Activated CD8-positive, alpha-beta memory T cell treated with anti-CD3 and anti-CD28 coated beads, Interleukin-2, amount 50 U/mL, for 1 hour (primary cell): ENCODE measurements at regions not wholly inside any gene's neighbourhood (a gene's known extent, or its start where the extent isn't known, plus 50 kb on each side); places are given as distances from the start of the nearest gene placed in this dataset.

Experiments used
- DNase-seq: peaks from one replicate; pipeline ENCODE4 v3.0.0-alpha.2; 2020; ENCODE audit errors: extremely low read depth

DNA sequence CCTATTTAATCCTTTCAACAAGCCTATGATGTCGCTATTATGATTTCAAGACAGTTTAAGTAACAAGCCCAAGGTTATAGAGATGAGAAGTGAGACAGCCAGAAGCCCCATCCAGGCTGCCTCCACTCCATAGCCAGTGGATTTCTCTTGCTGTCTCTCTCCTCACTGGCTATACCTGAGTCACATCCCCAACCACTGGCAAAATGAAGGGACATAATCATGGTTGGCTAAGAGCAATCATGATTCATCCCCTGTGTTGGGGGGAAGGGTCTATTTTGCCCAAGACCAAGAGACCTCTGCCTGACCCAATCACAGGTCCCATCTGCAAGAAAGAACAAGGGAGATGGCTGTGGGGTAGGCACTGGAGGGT is 334.9 kb upstream of the GATB start:
- no peak for DNase-seq

DNA sequence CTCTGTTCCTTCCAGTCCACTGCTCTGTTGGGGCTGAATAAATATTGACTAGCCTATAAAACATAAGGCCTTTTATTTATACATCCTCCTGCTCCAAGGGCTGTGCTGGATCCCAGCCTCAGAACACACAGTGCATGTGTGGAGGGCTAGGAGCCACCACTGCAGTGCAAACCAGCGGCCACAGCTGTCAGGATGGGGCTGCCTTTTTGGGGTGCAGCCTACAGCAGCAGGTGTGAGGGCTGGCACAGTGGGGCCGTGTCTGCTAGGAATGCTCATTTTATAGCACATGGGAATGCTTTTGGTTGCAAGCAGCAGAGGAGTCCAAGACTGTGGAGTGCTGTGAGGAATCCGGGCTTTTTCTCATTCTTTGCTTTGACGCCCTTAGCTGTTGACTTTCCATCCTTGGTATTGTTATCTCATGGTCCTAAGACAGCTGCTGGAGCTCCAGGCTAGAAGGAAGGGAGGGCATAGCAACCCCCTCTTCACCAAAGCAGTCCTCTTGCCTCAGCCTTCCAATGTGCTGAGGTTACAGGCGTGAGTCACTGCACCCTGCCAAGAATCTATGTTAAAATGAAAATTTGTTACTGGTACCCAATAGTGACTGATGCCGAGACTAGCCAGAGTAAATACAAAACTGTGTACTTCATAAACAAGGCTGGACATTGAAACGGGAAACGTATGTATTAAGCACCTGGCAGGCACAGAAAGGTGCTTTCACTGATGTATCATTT is 334.3 kb upstream of the GATB start:
- DNase-seq = no peak

DNA sequence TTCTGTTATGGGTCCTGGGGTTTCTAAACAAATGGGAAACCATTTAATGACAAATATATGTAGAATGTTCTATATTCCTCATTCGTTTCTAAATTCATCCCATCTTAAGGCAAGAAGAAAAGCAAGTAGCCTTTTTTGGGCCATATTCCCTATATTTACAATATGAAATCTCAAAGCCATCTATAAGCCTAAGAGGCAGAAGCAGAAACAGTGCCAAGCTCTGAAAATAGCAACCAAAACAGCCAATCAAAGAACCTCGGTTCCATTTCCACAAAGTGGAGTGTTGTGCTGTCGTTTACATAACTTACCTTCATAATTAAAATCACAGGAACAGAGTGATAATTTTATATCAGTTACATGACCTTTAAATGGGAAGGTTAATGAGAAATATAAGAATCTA is 330.6 kb upstream of the GATB start:
- no peak for DNase-seq

DNA sequence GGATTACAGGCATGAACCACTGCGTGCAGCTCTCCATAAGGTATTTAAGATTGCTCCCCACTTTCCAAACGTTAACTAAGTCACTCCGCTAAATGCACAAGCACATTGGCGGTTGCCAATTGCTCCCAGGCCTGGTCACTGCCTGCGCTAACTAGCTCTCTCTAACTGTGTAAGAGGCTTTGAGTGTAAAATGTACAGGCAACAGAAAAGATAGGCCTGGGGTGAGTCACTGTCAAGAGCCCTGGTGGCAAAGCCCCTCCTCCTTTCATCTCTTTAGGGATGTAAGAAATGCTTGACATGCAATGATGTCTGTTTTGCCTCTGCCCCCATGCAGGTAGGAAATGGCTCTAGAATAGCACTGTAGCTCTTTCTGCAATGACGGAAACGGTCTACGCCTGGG is 329.7 kb upstream of the GATB start:
- no peak for DNase-seq

DNA sequence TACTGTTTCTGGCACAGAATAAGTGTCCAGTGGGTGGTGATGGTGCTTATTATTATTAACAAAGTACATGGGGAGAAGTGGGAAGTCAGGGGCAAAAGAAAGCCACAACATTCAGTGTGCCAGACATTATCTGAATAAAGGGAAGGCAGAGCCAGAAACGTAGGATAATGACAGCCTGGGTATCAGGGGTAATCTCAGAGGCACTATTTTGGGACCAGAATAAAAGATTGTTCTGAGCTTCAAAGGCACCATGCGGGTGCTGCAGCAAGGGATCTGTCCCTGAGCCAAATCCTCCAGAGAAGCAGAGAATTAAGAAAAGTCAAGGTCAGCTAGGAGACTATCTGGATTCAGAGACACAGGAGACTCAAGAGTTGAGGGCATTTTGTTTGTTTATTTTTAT is 328.8 kb upstream of the GATB start:
- no peak for DNase-seq

DNA sequence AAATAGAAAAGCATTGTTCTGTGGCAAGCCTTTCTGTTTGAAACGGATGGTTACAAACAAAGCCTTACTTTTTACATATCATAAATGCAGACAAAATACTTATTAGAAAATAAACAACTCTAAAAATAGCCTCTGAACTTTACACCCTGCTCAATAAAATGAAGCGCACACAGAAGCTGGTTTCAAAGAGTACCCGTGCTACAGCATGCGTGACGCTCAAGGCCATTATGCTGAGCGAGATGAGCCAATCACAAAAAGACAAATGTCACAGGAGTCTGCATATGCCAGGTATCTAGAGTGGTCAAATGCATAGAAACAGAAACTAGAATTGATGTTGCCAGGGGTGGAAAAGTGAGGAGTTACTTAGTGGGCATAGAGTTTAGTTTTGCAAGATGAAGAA is 326.5 kb upstream of the GATB start:
- DNase-seq = no peak

DNA sequence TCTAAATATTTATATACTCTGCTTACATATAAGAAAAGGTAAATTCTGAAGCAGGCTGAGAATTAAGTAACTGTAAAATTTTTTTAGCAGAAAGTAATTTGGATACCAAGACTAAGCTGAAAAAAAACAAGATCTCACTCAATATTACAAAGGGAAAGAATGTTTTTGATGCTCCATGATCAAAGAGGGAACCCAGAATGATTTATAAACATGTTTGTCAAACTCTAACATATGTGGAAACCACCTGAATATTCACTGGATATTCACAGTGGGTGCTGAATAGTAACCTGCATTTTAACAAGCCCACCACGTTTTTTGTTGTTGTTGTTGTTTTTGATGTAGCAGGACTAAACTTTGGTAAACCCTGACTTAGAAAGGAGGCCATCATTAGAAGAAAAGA is 324.9 kb upstream of the GATB start:
- DNase-seq = no peak

DNA sequence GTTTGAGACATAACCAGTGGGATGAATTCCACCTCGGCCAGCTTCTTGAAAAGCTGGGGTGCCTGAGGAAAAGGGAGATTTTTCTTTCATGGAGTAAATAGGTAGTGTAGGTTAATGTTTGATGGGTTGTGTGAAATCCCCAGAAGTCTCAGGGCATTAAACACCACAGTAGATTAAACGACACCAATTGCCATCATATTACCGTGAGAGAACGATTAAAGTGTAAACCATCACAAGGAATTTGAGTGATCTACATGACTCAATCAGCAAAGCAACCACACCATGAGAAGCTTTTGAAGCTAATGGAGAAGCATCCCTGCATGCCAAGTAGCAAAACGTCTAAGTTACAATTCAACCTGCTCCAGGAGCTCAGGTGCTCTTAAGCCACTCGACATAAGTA is 322.5 kb upstream of the GATB start:
- no peak for DNase-seq

DNA sequence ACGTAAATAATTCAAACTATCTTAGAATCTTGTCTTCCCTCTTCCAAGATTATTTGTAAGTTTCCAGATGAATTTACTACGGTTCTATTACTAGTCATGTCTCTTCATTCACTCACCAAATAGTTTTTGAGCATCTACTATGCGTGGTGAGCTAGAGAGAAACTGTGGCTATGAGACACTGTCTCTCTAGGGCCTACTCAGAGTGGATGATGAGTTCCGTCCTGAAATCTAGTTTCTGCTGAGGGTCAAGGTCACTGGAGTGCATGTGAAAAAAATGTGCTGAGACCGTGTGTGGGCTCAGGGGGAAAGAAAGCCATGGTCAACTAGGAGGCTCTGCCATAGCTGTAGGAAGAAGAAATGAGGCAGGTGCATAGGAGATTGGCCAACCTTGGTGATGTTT is 320.2 kb upstream of the GATB start:
- no peak for DNase-seq

DNA sequence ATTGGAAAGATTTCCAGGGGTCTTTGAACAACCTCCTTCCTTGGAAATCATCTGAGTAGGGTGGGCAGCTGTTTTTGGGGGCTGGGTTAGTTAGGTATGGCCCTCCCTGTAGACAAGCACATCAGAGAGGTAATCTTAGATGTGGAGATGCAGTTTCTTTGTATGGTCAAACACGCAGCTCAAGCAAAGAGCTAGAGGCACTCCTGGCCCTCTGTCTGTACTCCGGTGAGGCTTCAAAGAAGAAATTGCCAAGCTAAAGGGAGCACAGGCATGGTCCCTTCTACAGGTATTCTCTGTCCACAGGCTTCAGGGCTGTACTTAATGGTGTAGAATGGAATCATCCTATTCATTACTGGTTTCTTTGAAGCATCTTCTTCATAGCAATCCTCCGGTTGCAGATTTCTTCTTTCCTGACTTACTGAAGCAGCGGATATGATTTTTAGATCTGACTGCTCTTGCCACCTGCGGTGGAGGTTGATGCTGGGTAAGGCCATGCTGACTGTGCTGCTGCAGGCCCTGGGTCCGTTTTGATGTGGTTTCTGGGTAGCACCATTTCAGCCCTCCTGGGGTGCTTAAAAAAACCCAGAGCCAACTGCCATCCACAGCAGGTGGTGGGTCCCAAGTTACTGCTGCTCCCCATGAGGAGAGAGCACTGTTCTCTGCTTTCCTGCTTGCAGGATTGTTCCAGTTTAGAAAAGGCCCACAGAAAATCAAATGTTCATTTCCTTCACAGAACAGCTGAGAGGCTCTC is 318.9 kb upstream of the GATB start:
- DNase-seq = no peak

DNA sequence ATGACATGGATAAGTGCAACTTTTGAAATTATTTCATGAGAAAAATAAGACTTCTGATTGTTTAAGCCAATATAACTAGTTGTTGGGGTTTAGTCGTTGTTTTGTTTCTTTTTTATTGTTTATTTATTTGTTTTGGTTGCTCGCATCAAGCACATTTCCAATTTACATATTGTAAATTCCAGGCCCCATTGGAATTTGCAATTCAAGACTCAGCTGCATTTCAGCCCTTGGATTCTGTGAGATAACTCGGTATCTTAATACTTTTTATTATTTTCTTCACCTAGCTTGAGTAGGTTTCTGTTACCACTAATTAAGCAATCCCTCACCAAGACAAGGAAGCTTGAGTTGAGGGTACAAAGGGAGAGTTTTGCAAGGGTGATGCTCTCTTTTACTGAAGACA is 318.3 kb upstream of the GATB start:
- no peak for DNase-seq

DNA sequence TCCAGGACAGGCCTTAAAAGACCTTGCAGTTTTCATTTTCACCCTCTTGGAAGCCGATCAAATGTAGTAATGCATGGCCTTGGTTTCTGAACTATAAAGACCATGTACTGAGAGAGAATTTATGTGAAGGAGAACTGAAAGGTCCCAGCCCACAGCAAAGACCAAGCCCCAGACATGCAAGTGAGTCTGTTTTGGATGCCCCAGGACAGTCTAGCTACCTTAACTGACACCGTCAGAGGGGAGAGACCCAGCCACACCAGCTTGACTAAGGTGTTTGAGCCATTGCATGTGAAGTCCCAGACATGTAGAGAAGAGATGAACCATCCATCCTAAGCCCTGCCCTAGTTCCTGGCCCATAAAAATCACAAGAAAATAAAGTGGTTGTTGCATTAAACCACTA is 316.8 kb upstream of the GATB start:
- no peak for DNase-seq

DNA sequence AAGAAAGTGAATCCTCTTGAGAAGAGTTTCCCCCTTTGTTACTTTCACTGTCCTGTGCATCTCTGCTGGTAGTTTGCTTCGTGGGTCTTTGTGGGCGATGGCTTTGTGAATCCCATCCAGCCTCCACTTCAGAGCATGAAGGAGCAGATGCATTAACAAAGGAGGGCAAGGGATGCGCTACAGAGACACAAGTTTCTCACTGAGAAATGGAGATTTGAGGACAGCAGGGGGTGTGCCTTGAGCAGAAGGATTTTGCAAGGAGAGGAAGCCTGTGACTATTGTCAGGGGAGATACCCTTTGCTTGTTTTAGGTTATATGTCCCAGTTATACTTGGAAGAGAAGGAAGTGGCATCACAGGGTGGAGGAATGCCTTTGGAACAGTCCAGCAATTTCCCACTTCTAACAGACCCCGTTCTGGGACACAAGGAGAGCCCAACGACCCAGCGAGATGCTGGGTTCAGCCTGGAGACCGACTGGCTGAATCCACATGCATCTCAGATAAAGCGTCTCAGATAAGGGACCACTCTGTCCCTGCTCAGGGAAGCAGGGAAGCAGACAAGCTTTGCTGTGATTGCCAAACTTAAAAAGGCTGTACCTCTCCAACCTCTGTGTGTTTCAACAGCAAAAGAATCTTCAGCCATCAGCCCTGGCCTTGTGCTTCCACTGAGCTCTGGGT is 314.6 kb upstream of the GATB start:
- no peak for DNase-seq

DNA sequence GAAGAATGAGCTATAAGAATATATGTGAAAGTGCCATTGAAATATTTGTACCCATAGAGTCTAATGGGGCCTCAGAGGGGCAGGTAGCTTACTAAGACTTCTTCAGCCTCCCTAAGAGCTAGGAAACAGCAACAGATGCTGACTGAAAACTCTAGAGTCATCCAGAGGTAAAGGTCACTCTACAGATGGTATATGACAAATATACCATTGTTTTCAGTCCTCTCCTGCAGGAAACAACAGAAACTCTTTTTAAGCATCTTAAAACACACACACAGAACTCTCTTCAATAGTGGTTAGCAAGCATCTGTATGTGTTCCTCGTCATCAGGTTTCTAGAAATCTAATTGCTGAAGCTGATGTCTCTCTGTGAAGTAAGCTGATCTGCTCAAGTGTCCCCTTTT is 313.8 kb upstream of the GATB start:
- DNase-seq = no peak

DNA sequence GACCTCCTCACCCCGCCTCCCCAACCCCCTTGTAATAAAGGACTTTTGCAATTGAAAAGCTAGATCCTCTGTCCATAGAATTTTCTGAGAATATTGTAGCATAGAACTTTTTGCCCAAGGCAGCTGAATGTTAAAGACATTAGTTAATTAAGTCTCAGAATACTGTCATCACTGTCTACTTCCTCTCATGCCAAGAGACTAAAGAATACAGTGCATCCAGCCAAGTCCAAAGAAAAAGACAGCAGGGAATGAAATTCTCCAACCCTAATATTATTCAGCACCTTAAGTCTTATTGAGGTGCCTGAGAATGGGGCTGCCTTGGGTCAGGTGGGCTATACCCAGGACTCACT is 313.3 kb upstream of the GATB start:
- no peak for DNase-seq

DNA sequence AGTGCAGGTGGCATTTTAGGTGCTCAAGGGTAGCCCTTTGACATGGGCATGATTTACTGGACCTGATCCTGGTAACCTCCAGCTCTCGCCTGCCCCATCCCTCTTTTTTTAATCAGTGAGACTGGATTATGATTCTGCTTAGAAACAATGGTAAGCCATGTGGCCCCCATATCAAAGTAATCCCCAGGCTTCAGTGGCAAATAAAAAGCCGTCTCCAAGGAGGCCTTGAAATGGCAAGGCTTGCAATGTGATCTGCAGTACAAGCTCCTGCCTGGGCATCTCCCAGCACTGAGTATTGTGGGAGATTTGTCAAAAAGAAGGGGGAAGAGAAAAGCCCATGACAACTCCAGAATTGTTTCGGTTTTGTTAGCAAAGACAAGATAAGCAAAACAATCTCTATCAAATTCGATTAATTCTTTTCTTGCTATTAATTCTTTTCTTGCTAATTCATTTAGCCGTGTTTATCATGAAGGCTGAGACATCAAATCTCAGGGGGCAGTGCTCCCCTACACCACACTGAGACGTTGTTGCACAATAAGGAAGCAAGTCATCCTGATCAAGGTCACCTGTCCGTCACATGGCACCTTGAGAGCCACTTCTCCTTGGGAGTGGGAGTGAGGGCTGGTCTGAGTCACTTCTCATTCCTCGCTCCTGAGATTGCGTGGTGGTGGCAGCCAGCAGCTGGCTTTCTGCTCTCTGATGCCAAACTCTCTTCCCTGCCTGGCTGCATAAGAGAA is 312.7 kb upstream of the GATB start:
- no peak for DNase-seq

DNA sequence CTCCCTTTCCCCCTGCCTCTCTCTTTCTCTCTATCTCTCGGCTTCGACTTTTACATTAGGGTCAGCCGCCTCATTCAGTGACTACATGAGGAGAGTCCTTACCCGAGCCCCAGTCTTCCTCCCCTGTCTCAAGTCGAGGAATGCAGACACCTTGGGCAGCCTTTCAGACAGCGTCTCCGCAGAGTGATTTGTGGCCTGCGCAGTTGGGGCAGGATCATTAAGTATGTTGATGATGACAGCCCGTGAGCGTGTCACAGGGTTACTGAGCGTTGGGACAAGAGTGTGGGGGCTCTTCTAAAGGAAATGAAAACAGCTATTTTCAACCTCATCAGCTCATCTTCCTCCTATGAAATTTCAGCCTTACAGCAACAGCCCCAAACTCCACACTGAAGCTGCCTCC is 312.1 kb upstream of the GATB start:
- DNase-seq = no peak

DNA sequence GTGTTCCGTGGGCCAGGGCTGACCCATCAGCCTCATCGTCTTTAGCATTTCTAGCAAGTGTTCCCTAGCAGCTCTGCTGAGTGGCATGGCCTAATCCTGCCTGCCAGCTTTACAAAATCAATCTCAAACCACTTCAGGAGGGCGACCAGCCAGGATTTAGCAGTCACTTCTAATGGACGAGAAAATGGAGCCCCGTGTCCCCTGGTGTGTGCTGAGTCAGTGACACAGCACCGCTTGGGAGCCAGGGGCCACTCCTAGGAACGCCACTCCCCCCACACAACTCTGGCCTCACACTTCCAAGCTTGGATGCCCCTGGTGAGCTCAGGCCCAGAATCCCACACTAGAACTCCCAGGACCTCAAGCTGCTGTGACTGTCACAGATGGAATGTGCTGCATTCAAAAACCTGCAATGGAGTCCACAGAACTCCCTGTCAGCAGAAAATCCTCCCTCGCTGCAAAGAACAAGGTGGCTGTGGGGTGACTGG is 311.2 kb upstream of the GATB start:
- DNase-seq = no peak

DNA sequence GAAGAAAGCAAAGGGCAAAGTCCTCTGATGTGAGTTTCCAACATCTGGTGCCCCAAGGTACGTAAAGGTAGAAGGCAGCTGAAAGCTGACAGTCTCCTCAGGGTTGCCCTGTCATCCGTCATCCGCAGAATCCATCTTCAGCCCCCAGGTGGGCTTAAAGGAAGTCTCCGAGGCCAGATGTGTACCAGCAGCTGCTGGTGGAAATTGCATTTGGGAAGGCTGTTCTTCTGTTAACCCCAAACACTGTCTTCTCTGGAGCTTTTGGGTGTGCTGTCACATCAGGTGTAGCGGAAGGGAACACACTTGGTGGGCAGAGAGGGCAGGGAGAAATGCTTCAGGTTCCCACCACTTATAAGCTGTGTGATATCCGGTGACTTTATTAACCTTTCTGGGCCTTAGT is 310.0 kb upstream of the GATB start:
- no peak for DNase-seq

DNA sequence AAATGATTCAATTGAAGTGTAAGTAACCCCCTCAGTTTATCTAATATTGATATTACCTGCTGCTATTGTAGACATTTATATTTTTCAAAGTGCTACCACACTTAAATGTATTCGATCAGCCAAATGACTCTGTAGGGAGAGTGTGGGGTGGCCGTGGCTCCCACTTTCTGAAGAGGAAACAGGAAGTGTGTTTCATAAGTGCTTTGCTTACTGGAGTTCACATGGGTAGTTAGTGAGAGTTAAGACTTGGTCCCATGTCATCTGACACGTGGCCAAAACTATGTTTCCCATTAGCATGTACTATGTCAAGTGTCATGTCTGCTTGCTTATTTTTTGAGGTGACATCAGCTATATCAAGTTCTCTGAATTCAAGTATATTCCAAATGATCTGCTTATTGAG is 308.1 kb upstream of the GATB start:
- DNase-seq = no peak

DNA sequence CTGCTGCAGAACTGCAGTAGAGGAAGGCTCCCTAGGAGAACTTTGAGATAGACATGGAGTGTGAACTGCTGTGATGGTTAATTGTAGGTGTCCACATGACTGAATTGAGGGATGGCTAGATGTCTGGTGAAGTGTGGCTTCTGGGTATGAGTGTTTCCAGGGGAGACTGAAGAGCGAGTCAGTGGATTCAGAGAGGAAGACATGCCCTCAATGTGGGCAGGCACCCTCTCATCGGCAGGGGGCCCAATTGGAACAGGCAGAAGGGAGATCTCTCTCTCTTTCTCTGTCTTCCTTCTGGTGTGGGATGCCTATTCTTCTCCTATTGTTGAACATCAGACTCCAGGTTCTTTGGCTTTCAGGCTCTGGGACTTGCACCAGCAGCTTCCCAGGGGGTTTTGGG is 304.7 kb upstream of the GATB start:
- no peak for DNase-seq

DNA sequence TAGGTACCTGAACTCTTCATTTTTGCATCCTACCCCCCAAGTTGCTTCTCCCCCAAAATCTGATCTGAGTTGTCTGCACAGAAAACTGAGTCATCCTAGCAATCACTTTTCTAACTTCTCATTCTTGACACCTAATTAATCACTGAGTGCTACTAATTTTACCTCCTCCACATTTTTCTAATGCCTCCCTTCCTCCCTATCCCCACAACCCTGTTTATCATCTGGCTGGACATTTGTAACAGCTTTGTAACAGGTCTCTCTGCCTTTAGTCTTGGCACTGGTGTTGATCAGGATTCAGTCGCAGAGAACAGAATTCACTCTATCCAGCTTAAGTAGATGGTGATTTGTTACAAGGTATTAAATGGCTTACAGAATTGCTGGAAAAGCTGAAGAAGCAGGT is 303.9 kb upstream of the GATB start:
- DNase-seq = no peak

DNA sequence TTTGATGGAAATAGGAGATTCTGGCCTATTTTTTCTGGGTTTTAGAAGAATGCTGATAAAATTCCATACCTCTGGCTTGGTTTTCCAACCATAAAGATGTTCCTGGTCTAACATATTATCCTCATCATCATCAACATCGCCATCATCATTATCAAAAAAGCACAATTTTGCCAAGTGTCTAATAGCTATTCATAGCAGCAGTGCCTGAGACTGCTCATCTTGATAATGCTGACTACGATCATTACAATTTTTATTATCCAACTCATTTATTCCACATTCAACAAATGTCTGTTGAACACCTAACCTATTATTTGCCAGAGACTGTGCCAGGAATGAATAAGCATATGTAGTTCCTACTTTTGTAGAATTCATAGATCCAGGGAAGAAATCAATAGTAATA is 303.5 kb upstream of the GATB start:
- no peak for DNase-seq
